HEK293 (cell line): ENCODE measurements at regions not wholly inside any gene's neighbourhood (a gene's known extent, or its start where the extent isn't known, plus 50 kb on each side); places are given as distances from the start of the nearest gene placed in this dataset.

Source experiments
- CTCF ChIA-PET: fragments of 350-600 bp; formaldehyde crosslinking; extraction: SDS; loops from one replicate; lab custom pipeline; 2021; ENCODE audit warnings: antibody characterized with exemption; lab: Yijun Ruan, JAX
- POLR2A ChIA-PET: fragments of 300-600 bp; formaldehyde crosslinking; extraction: SDS; loops from one replicate; lab custom pipeline; 2020; ENCODE audit warnings: antibody characterized with exemption, inconsistent platforms; lab: Yijun Ruan, JAX
- H3K27ac ChIP-seq: fragments of 200-500 bp; sonication (Bioruptor generic); 2 replicates; pipeline ENCODE4 v1.5.1; 2014; ENCODE audit warnings: low read depth, low read length, control low read depth, inconsistent platforms; ENCODE audit errors: extremely low read depth
- H3K36me3 ChIP-seq, 2 experiments: fragments of 200-500 bp in 1 of 2; sonication (Bioruptor generic) in 1 of 2; 1 replicate in 1 of 2; 2 replicates in 1 of 2; pipeline ENCODE4 v1.5.1; 2014 to 2017; ENCODE audit warnings: inconsistent platforms in 2 of 2, low read length in 2 of 2; ENCODE audit not compliant: control insufficient read depth in 2 of 2, insufficient read depth in 1 of 2
- H3K4me1 ChIP-seq: fragments of 200-500 bp; sonication (Bioruptor generic); 2 replicates; pipeline ENCODE4 v1.5.1; 2014; ENCODE audit warnings: mild to moderate bottlenecking, low read length, inconsistent platforms; ENCODE audit not compliant: control insufficient read depth, insufficient read depth
- H3K4me3 ChIP-seq: 2 replicates; pipeline ENCODE4 v1.5.1; 2011; ENCODE audit warnings: low read depth, mild to moderate bottlenecking, control low read depth, low read length, moderate library complexity
- H3K9me3 ChIP-seq: fragments of 200-500 bp; sonication (Bioruptor generic); 2 replicates; pipeline ENCODE4 v1.5.1; 2014; ENCODE audit warnings: low read depth, low read length, inconsistent platforms; ENCODE audit not compliant: control insufficient read depth, insufficient read depth
- FEZF1 ChIP-seq: fragments of 450-650 bp; formaldehyde crosslinking; IDR thresholded peaks from 2 replicates; pipeline ENCODE4 v1.5.1; 2016; ENCODE audit warnings: missing biosample characterization, missing genetic modification characterization
- KLF8 ChIP-seq: fragments of 450-650 bp; formaldehyde crosslinking; IDR thresholded peaks from 2 replicates; pipeline ENCODE4 v1.5.1; 2016; ENCODE audit warnings: missing biosample characterization, missing genetic modification characterization
- KLF9 ChIP-seq: fragments of 450-650 bp; formaldehyde crosslinking; IDR thresholded peaks from 2 replicates; pipeline ENCODE4 v1.5.1; 2016; ENCODE audit warnings: missing biosample characterization, missing genetic modification characterization, low read depth
- MZF1 ChIP-seq: fragments of 450-650 bp; formaldehyde crosslinking; IDR thresholded peaks from 2 replicates; pipeline ENCODE4 v1.5.1; 2017; ENCODE audit warnings: missing biosample characterization, missing genetic modification characterization, borderline replicate concordance
- OSR2 ChIP-seq: fragments of 450-650 bp; formaldehyde crosslinking; IDR thresholded peaks from 2 replicates; pipeline ENCODE4 v1.5.1; 2016; ENCODE audit warnings: missing biosample characterization, missing genetic modification characterization
- PRDM1 ChIP-seq: fragments of 450-650 bp; formaldehyde crosslinking; IDR thresholded peaks from 2 replicates; pipeline ENCODE4; 2016; ENCODE audit warnings: missing biosample characterization, missing genetic modification characterization
- SP2 ChIP-seq: fragments of 450-650 bp; formaldehyde crosslinking; IDR thresholded peaks from 2 replicates; pipeline ENCODE4 v1.5.1; 2016; ENCODE audit warnings: missing biosample characterization, missing genetic modification characterization
- SP7 ChIP-seq: fragments of 450-650 bp; formaldehyde crosslinking; IDR thresholded peaks from 2 replicates; pipeline ENCODE4 v1.5.1; 2016; ENCODE audit warnings: missing biosample characterization, missing genetic modification characterization
- WT1 ChIP-seq: fragments of 450-650 bp; formaldehyde crosslinking; IDR thresholded peaks from 2 replicates; pipeline ENCODE4 v1.5.1; 2016; ENCODE audit warnings: missing biosample characterization, missing genetic modification characterization
- ZBTB17 ChIP-seq: fragments of 450-650 bp; formaldehyde crosslinking; IDR thresholded peaks from 2 replicates; pipeline ENCODE4 v1.5.1; 2016; ENCODE audit warnings: missing biosample characterization, missing genetic modification characterization
- ZNF10 ChIP-seq: fragments of 450-650 bp; formaldehyde crosslinking; IDR thresholded peaks from 2 replicates; pipeline ENCODE4 v1.5.1; 2017; ENCODE audit warnings: missing biosample characterization, missing genetic modification characterization
- ZNF121 ChIP-seq: fragments of 450-650 bp; formaldehyde crosslinking; IDR thresholded peaks from 2 replicates; pipeline ENCODE4 v1.5.1; 2016; ENCODE audit warnings: missing biosample characterization, missing genetic modification characterization
- ZNF292 ChIP-seq: fragments of 450-650 bp; formaldehyde crosslinking; IDR thresholded peaks from 2 replicates; pipeline ENCODE4 v1.5.1; 2016; ENCODE audit warnings: low read depth, missing biosample characterization, missing genetic modification characterization, borderline replicate concordance
- ZNF366 ChIP-seq: fragments of 450-650 bp; formaldehyde crosslinking; conservative IDR thresholded peaks from 2 replicates; pipeline ENCODE4 v1.5.1; 2016; ENCODE audit warnings: missing biosample characterization, missing genetic modification characterization
- ZNF558 ChIP-seq: fragments of 450-650 bp; formaldehyde crosslinking; IDR thresholded peaks from 2 replicates; pipeline ENCODE4 v1.5.1; 2016; ENCODE audit warnings: missing biosample characterization, missing genetic modification characterization
- ZNF629 ChIP-seq: fragments of 450-650 bp; formaldehyde crosslinking; IDR thresholded peaks from 2 replicates; pipeline ENCODE4 v1.5.1; 2017; ENCODE audit warnings: missing biosample characterization, missing genetic modification characterization
- ZNF660 ChIP-seq: fragments of 450-650 bp; IDR thresholded peaks from 2 replicates; pipeline ENCODE4 v1.5.1; 2018; ENCODE audit warnings: missing biosample characterization, mild to moderate bottlenecking, missing genetic modification characterization
- ZNF830 ChIP-seq: fragments of 450-650 bp; IDR thresholded peaks from 2 replicates; pipeline ENCODE4 v1.5.0; 2018; ENCODE audit warnings: missing biosample characterization, missing genetic modification characterization, low read depth, mild to moderate bottlenecking, moderate library complexity
- TF ChIP-seq, protein P1 (sequence below): fragments of 450-650 bp; formaldehyde crosslinking; IDR thresholded peaks from 2 replicates; pipeline ENCODE4 v1.5.1; 2017; ENCODE audit warnings: missing biosample characterization, missing genetic modification characterization
- TF ChIP-seq, protein P2 (sequence below): fragments of 450-650 bp; IDR thresholded peaks from 2 replicates; pipeline ENCODE4 v1.5.1; 2018; ENCODE audit warnings: missing biosample characterization, mild to moderate bottlenecking, missing genetic modification characterization
- TF ChIP-seq, protein P3 (sequence below): fragments of 450-650 bp; formaldehyde crosslinking; IDR thresholded peaks from 2 replicates; pipeline ENCODE4 v1.5.0; 2017; ENCODE audit warnings: missing biosample characterization, missing genetic modification characterization, borderline replicate concordance
- TF ChIP-seq, protein P4 (sequence below): fragments of 450-650 bp; formaldehyde crosslinking; IDR thresholded peaks from 2 replicates; pipeline ENCODE4 v1.5.1; 2016; ENCODE audit warnings: missing biosample characterization, missing genetic modification characterization
- TF ChIP-seq, protein P5 (sequence below): fragments of 450-650 bp; formaldehyde crosslinking; IDR thresholded peaks from 2 replicates; pipeline ENCODE4; 2016; ENCODE audit warnings: missing biosample characterization, missing genetic modification characterization
- TF ChIP-seq, protein P6 (sequence below): fragments of 450-650 bp; formaldehyde crosslinking; IDR thresholded peaks from 2 replicates; pipeline ENCODE4 v1.5.1; 2016; ENCODE audit warnings: missing biosample characterization, missing genetic modification characterization, low read depth

DNA sequence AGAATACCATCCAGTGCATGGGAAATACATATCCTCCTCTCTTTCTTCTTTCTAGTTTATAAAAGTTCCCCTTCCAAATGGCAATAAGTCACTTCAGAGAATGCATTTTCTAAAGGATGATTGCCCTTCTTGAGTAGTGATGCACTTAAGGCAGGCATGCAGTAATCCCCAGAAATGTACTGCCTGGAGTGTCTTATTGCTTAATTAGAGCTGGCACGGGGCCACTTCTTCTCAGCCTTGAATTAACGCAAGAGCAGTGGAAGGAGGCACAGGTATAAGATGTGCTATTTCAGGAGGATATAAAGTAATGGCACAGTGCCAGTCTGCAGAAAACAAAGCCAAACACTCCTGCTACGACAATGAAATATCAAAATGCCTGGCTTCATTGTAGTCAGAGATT is 371.4 kb upstream of the FAM241A start:
- ChIA-PET POLR2A (no interaction called here), CTCF (interaction anchor here (0.6 to 1.5 kb wide), 2 partner anchors 81 to 129 kb away, joined by 3 to 8 read pairs; no protein-coding TSS in a partner anchor)
- Histone ChIP-seq H3K4me1 (peaks cover 7% of the 10 kb centered on the region; the same call in 1 of the 2 replicates), H3K27ac (no peak overlapping the region), H3K36me3 (no peaks in the 10 kb centered on the region), H3K4me3 (no peak overlapping the region), H3K9me3 (no peaks in the 10 kb centered on the region)
- peak; percentile 39; the same call in 1 of the 2 replicates for TF ChIP-seq ZNF366 (tag by site-specific recombination)
- TF ChIP-seq SP2 (tag by site-specific recombination): no peak
- no peak for TF ChIP-seq KLF8
- no peak for TF ChIP-seq KLF9
- TF ChIP-seq ZNF629 (tag by site-specific recombination): no peak
- TF ChIP-seq PRDM1 (tag by site-specific recombination): peak; percentile 49; the same call in 1 of the 2 replicates
- TF ChIP-seq, protein P1, sequence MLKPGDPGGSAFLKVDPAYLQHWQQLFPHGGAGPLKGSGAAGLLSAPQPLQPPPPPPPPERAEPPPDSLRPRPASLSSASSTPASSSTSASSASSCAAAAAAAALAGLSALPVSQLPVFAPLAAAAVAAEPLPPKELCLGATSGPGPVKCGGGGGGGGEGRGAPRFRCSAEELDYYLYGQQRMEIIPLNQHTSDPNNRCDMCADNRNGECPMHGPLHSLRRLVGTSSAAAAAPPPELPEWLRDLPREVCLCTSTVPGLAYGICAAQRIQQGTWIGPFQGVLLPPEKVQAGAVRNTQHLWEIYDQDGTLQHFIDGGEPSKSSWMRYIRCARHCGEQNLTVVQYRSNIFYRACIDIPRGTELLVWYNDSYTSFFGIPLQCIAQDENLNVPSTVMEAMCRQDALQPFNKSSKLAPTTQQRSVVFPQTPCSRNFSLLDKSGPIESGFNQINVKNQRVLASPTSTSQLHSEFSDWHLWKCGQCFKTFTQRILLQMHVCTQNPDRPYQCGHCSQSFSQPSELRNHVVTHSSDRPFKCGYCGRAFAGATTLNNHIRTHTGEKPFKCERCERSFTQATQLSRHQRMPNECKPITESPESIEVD (tag by site-specific recombination): peak; percentile 75
- TF ChIP-seq, protein P2, sequence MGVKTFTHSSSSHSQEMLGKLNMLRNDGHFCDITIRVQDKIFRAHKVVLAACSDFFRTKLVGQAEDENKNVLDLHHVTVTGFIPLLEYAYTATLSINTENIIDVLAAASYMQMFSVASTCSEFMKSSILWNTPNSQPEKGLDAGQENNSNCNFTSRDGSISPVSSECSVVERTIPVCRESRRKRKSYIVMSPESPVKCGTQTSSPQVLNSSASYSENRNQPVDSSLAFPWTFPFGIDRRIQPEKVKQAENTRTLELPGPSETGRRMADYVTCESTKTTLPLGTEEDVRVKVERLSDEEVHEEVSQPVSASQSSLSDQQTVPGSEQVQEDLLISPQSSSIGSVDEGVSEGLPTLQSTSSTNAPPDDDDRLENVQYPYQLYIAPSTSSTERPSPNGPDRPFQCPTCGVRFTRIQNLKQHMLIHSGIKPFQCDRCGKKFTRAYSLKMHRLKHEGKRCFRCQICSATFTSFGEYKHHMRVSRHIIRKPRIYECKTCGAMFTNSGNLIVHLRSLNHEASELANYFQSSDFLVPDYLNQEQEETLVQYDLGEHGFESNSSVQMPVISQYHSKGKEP (tag by site-specific recombination): peak; percentile 97
- 0 out of 2 replicates have a peak, but pooled peaks have one; percentile 25 for TF ChIP-seq SP7 (tag by site-specific recombination)
- 0 out of 2 replicates have a peak, but pooled peaks have one; percentile 6 for TF ChIP-seq FEZF1 (tag by site-specific recombination)
- peak; percentile 41; the same call in 1 of the 2 replicates for TF ChIP-seq WT1 (tag by site-specific recombination)
- 0 out of 2 replicates have a peak, but pooled peaks have one; percentile 18 for TF ChIP-seq ZBTB17 (tag by site-specific recombination)
- TF ChIP-seq ZNF10 (tag by site-specific recombination): 0 out of 2 replicates have a peak, but pooled peaks have one; percentile 25
- no peak for TF ChIP-seq ZNF830 (tag by site-specific recombination)
- TF ChIP-seq, protein P3, sequence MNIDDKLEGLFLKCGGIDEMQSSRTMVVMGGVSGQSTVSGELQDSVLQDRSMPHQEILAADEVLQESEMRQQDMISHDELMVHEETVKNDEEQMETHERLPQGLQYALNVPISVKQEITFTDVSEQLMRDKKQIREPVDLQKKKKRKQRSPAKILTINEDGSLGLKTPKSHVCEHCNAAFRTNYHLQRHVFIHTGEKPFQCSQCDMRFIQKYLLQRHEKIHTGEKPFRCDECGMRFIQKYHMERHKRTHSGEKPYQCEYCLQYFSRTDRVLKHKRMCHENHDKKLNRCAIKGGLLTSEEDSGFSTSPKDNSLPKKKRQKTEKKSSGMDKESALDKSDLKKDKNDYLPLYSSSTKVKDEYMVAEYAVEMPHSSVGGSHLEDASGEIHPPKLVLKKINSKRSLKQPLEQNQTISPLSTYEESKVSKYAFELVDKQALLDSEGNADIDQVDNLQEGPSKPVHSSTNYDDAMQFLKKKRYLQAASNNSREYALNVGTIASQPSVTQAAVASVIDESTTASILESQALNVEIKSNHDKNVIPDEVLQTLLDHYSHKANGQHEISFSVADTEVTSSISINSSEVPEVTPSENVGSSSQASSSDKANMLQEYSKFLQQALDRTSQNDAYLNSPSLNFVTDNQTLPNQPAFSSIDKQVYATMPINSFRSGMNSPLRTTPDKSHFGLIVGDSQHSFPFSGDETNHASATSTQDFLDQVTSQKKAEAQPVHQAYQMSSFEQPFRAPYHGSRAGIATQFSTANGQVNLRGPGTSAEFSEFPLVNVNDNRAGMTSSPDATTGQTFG (tag by site-specific recombination): no peak
- TF ChIP-seq ZNF558 (tag by site-specific recombination): no peak
- TF ChIP-seq OSR2 (tag by site-specific recombination): peak; percentile 30; the same call in 1 of the 2 replicates
- TF ChIP-seq ZNF660: peak; percentile 95
- TF ChIP-seq, protein P4, sequence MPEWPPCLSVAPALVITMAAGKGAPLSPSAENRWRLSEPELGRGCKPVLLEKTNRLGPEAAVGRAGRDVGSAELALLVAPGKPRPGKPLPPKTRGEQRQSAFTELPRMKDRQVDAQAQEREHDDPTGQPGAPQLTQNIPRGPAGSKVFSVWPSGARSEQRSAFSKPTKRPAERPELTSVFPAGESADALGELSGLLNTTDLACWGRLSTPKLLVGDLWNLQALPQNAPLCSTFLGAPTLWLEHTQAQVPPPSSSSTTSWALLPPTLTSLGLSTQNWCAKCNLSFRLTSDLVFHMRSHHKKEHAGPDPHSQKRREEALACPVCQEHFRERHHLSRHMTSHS (tag by site-specific recombination): no peak
- peak; percentile 92 for TF ChIP-seq MZF1 (tag by site-specific recombination)
- TF ChIP-seq ZNF121 (tag by site-specific recombination): no peak
- TF ChIP-seq, protein P5, sequence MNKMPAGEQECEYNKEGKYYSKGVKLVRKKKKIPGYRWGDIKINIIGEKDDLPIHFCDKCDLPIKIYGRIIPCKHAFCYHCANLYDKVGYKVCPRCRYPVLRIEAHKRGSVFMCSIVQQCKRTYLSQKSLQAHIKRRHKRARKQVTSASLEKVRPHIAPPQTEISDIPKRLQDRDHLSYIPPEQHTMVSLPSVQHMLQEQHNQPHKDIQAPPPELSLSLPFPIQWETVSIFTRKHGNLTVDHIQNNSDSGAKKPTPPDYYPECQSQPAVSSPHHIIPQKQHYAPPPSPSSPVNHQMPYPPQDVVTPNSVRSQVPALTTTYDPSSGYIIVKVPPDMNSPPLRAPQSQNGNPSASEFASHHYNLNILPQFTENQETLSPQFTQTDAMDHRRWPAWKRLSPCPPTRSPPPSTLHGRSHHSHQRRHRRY (tag by site-specific recombination): no peak
- TF ChIP-seq, protein P6, sequence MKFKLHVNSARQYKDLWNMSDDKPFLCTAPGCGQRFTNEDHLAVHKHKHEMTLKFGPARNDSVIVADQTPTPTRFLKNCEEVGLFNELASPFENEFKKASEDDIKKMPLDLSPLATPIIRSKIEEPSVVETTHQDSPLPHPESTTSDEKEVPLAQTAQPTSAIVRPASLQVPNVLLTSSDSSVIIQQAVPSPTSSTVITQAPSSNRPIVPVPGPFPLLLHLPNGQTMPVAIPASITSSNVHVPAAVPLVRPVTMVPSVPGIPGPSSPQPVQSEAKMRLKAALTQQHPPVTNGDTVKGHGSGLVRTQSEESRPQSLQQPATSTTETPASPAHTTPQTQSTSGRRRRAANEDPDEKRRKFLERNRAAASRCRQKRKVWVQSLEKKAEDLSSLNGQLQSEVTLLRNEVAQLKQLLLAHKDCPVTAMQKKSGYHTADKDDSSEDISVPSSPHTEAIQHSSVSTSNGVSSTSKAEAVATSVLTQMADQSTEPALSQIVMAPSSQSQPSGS (tag by site-specific recombination): no peak
- no peak for TF ChIP-seq ZNF292
